ENCODE measurements at regions not wholly inside any gene's neighbourhood (a gene's known extent, or its start where the extent isn't known, plus 50 kb on each side); places are given as distances from the start of the nearest gene placed in this dataset.
"Not testable (repeated sequence)": the region's sequence is repeated elsewhere in the genome, so short reads cannot be mapped to it uniquely, and the experiment has no call there.

- no peak for DNase-seq (ENCODE audit: low spot score)
These were observed 323.4 kb downstream of the CDH19 start for GRCh38 chr18:66280470-66280869.

GRCh38 chr18:66271962-66272361, 331.9 kb downstream of the CDH19 start:
- no peak for DNase-seq (ENCODE audit: low spot score)

- DNase-seq (ENCODE audit: low spot score), result no peak
These were observed 339.8 kb downstream of the CDH19 start for GRCh38 chr18:66264130-66264529.

GRCh38 chr18:66254121-66254520, 349.8 kb downstream of the CDH19 start:
- DNase-seq (ENCODE audit: low spot score), result no peak

GRCh38 chr18:66252703-66253102, 351.2 kb downstream of the CDH19 start:
- DNase-seq (ENCODE audit: low spot score), result no peak

GRCh38 chr18:66235206-66235605, 368.7 kb downstream of the CDH19 start:
- DNase-seq (ENCODE audit: low spot score), result no peak

GRCh38 chr18:66226782-66227181, 377.1 kb downstream of the CDH19 start:
- no peak for DNase-seq (ENCODE audit: low spot score)

GRCh38 chr18:66223317-66223716, 380.6 kb downstream of the CDH19 start:
- not testable (repeated sequence) for DNase-seq (ENCODE audit: low spot score)

GRCh38 chr18:66222174-66222573, 381.7 kb downstream of the CDH19 start:
- no peak for DNase-seq (ENCODE audit: low spot score)

GRCh38 chr18:66219817-66220216, 384.1 kb downstream of the CDH19 start:
- no peak for DNase-seq (ENCODE audit: low spot score)

GRCh38 chr18:66211749-66212148, 392.1 kb downstream of the CDH19 start:
- DNase-seq (ENCODE audit: low spot score), result no peak

GRCh38 chr18:66210875-66211274, 393.0 kb downstream of the CDH19 start:
- no peak for DNase-seq (ENCODE audit: low spot score)

- DNase-seq (ENCODE audit: low spot score), result no peak
These were observed 394.2 kb downstream of the CDH19 start for GRCh38 chr18:66209656-66210055.

GRCh38 chr18:66196805-66197204, 407.1 kb downstream of the CDH19 start:
- DNase-seq (ENCODE audit: low spot score), result no peak

GRCh38 chr18:66193938-66194337, 410.0 kb downstream of the CDH19 start:
- no peak for DNase-seq (ENCODE audit: low spot score)

GRCh38 chr18:66193394-66193793, 410.5 kb downstream of the CDH19 start:
- no peak for DNase-seq (ENCODE audit: low spot score)

- no peak for DNase-seq (ENCODE audit: low spot score)
These were observed 417.9 kb downstream of the CDH7 start for GRCh38 chr18:66168685-66169235.

GRCh38 chr18:66167829-66168684, 417.2 kb downstream of the CDH7 start:
- no peak for DNase-seq (ENCODE audit: low spot score)

- no peak for DNase-seq (ENCODE audit: low spot score)
These were observed 409.2 kb downstream of the CDH7 start for GRCh38 chr18:66160007-66160406.

- DNase-seq (ENCODE audit: low spot score), result no peak
These were observed 408.6 kb downstream of the CDH7 start for GRCh38 chr18:66159451-66159850.

- no peak for DNase-seq (ENCODE audit: low spot score)
These were observed 406.3 kb downstream of the CDH7 start for GRCh38 chr18:66156946-66157687.

- no peak for DNase-seq (ENCODE audit: low spot score)
These were observed 399.8 kb downstream of the CDH7 start for GRCh38 chr18:66150650-66151049.

GRCh38 chr18:66143029-66143428, 392.2 kb downstream of the CDH7 start:
- DNase-seq (ENCODE audit: low spot score), result no peak

Data from HuH-7 (cell line).